ENCODE measurements at regions not wholly inside any gene's neighbourhood (a gene's known extent, or its start where the extent isn't known, plus 50 kb on each side); places are given as distances from the start of the nearest gene placed in this dataset.

DNA sequence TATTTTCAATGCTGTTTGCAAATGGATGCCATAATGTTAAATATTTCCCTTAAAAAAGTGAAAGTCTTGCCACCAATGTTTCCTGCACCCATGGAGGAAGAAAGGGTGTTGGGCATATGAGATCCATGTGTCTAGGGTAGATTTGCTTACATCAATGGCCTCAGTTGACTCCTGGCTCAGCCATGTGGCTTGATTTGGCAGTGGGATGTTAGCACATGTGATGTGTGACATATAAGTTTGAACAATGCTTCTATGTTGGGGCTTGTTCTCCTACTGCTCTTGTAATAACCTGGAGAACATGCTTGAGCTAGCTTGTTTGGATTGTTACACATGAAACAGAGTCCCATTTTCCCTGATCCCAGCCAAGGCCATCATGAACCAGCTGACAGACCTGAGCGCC lies 187.6 kb downstream of the SCP2D1 start:
- no peak overlapping the region for H3K4me3 ChIP-seq
- H3K27me3 ChIP-seq, result no peaks in the 10 kb centered on the region
- no peak for TF ChIP-seq POLR2A (IDR thresholded peaks at IDR 0.05)
- TF ChIP-seq, protein P1, sequence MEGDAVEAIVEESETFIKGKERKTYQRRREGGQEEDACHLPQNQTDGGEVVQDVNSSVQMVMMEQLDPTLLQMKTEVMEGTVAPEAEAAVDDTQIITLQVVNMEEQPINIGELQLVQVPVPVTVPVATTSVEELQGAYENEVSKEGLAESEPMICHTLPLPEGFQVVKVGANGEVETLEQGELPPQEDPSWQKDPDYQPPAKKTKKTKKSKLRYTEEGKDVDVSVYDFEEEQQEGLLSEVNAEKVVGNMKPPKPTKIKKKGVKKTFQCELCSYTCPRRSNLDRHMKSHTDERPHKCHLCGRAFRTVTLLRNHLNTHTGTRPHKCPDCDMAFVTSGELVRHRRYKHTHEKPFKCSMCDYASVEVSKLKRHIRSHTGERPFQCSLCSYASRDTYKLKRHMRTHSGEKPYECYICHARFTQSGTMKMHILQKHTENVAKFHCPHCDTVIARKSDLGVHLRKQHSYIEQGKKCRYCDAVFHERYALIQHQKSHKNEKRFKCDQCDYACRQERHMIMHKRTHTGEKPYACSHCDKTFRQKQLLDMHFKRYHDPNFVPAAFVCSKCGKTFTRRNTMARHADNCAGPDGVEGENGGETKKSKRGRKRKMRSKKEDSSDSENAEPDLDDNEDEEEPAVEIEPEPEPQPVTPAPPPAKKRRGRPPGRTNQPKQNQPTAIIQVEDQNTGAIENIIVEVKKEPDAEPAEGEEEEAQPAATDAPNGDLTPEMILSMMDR (IDR thresholded peaks at IDR 0.05), result no peak
- intact Hi-C loops (cut with DNase I), result no loop called here
- H3K36me3 ChIP-seq (replicated peaks in 1 of 2), result no peaks in the 10 kb centered on the region
- no peak for DNase-seq
- no peaks in the 10 kb centered on the region for H3K9me3 ChIP-seq (replicated peaks in 1 of 3)
- WGBS, 4 donors, result 86 to 94% (median 90%) methylated on average over 1 of the region's 1 CpG
- peaks cover 0 to 8% of the 10 kb centered on the region in 2 donors for H3K4me1 ChIP-seq (replicated peaks in 1 of 2)
- no peak overlapping the region for H3K27ac ChIP-seq

DNA sequence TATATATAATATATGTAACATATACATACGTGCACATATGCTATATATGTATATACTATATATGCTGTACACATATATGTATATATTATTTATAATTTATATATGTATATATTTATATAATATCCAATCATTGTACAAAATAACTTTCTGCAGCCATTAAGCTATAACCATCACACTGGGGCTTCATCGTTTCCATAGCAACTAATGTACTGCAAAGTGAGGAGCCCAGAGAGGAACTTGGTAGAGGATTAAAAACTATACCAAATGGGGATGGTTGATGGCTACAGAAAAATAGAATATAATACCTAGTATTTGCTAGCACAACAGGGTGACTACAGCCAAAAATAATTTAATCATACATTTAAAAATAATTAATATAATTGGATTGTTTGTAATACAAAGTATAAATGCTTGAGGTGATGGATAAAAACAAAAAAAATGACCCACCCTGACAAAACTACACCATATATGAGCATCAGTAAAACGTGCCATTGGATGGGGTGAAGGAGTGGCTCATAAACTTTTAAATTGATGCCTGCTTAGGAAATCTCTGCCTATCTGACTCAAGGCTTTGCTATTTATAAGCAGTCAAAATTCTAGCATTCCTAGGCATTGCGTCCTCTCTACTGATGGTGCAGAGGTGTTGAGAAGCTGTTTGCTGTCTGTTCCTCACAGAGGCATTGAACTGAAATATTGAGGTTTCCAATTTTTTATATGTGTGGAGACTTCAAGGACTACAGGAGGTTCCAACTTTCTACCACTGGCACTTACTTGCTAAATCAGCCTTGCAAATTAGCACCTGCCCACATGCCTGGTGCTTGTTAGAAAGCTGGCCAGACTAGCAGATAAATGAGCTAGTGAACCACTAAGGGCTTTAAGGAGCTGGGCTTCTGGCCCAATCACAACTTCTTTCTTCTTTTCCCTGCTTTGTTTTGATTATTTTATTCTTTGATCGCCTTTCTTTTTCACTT lies 190.1 kb downstream of the SCP2D1 start:
- Histone ChIP-seq H3K36me3 (replicated peaks in 1 of 2) (no peaks in the 10 kb centered on the region), H3K4me3 (no peak overlapping the region), H3K27me3 (no peaks in the 10 kb centered on the region), H3K4me1 (replicated peaks in 1 of 2) (peaks cover 0 to 8% of the 10 kb centered on the region in 2 donors), H3K9me3 (replicated peaks in 1 of 3) (no peaks in the 10 kb centered on the region), H3K27ac (no peak overlapping the region)
- DNase-seq, result no peak
- intact Hi-C loops (cut with DNase I), result no loop called here
- TF ChIP-seq, protein P1 (IDR thresholded peaks at IDR 0.05), result no peak
- no peak for TF ChIP-seq POLR2A (IDR thresholded peaks at IDR 0.05)
- WGBS, 4 donors, result 78 to 83% (median 80%) methylated on average over 5 of the region's 5 CpGs

DNA sequence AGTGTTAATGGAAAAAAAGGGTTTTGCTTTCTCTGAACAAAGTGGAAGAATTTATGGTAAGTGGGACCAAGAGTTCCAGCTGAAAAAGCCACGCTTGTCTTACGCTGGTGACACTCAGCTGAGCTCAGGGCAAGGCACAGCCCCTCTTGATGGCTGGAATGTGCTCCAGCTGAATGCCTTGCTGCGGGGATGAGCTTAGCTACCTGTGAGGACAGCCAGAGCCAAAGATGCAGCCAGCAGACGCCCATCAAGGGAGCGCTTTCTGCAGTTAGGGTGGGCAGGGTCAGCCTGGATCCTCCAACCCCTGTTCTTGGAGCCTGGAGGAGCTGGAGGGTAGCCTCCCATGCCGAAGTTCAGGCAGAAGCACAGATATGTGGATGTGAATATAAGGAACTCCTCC lies 191.4 kb downstream of the SCP2D1 start:
- Histone ChIP-seq H3K4me1 (replicated peaks in 1 of 2) (peaks cover 0 to 8% of the 10 kb centered on the region in 2 donors), H3K9me3 (replicated peaks in 1 of 3) (no peaks in the 10 kb centered on the region), H3K27ac (no peak overlapping the region), H3K27me3 (no peaks in the 10 kb centered on the region), H3K36me3 (replicated peaks in 1 of 2) (no peaks in the 10 kb centered on the region), H3K4me3 (no peak overlapping the region)
- DNase-seq, result no peak
- TF ChIP-seq, protein P1 (IDR thresholded peaks at IDR 0.05), result no peak
- TF ChIP-seq POLR2A (IDR thresholded peaks at IDR 0.05), result no peak
- 68 to 83% (median 81%) methylated on average over 6 of the region's 6 CpGs for WGBS, 4 donors
- intact Hi-C loops (cut with DNase I), result no loop called here

DNA sequence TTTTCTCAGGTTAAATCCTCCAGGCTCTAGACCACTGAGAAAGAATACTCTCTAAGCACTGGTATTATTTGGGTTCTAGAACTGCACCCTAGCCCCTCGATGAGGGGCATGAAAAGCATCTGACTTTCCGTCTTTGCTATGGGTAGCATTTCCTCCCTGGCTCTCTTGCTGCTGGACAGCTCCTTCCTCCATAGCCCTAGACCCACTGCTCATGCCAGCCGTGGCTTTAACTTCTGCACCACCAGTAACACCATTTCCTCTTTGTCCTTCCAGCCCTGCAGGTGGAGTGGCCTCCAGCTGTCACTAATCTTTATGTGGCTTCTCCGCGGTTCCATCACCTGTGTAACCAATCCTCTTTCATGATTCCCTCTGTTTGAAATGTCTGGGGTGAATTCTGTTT lies 194.9 kb downstream of the SCP2D1 start:
- no peak for TF ChIP-seq POLR2A (IDR thresholded peaks at IDR 0.05)
- TF ChIP-seq, protein P1 (IDR thresholded peaks at IDR 0.05), result no peak
- intact Hi-C loops (cut with DNase I), result no loop called here

More for the DNA sequence above, 194.9 kb downstream of the SCP2D1 start:
- H3K4me1 ChIP-seq (replicated peaks in 1 of 2), result peaks cover 4 to 8% of the 10 kb centered on the region in 2 donors
- no peak overlapping the region for H3K27ac ChIP-seq
- H3K4me3 ChIP-seq, result no peak overlapping the region
- no peaks in the 10 kb centered on the region for H3K9me3 ChIP-seq (replicated peaks in 1 of 3)
- peak in 1 of 7 donors; percentile 35 for DNase-seq
- H3K27me3 ChIP-seq, result no peaks in the 10 kb centered on the region
- 61 to 69% (median 64%) methylated on average over 5 of the region's 5 CpGs for WGBS, 4 donors
- H3K36me3 ChIP-seq (replicated peaks in 1 of 2), result no peaks in the 10 kb centered on the region

All from adrenal gland (tissue), 9 donors.